ENCODE measurements at regions not wholly inside any gene's neighbourhood (a gene's known extent, or its start where the extent isn't known, plus 50 kb on each side); places are given as distances from the start of the nearest gene placed in this dataset.

- TF ChIP-seq BCL11A (IDR thresholded peaks at IDR 0.05; ENCODE audit: low read depth, low read length) (no peak), STAT1 (conservative IDR thresholded peaks at IDR 0.05) (no peak), IKZF2 (IDR thresholded peaks at IDR 0.05) (no peak), IRF4 (IDR thresholded peaks at IDR 0.05; ENCODE audit: low read depth, low read length) (no peak), MYB (IDR thresholded peaks at IDR 0.05; ENCODE audit: borderline replicate concordance, low read depth, low read length) (no peak), ZNF592 (IDR thresholded peaks at IDR 0.05) (no peak), CREM (IDR thresholded peaks at IDR 0.05; ENCODE audit: low read depth) (no peak), RBBP5 (conservative IDR thresholded peaks at IDR 0.05) (no peak), FOXM1 (IDR thresholded peaks at IDR 0.05; ENCODE audit: low read depth, low read length) (no peak), ZNF274 (IDR thresholded peaks at IDR 0.05; ENCODE audit: insufficient read depth, insufficient read length) (no peak), ZBTB33 (IDR thresholded peaks at IDR 0.05) (no peak), RB1 (IDR thresholded peaks at IDR 0.05; ENCODE audit: borderline replicate concordance) (no peak), MTA2 (IDR thresholded peaks at IDR 0.05; ENCODE audit: low read depth) (no peak), SIN3A (IDR thresholded peaks at IDR 0.05; ENCODE audit: low read depth, low read length) (no peak), SP1 (IDR thresholded peaks at IDR 0.05; ENCODE audit: low read depth, low read length) (no peak), SMC3 (IDR thresholded peaks at IDR 0.05; ENCODE audit: borderline replicate concordance, low read length) (no peak), CUX1 (IDR thresholded peaks at IDR 0.05; ENCODE audit: insufficient replicate concordance, low read depth, low read length) (no peak), SUZ12 (IDR thresholded peaks at IDR 0.05; ENCODE audit: unreplicated experiment) (no peak)
- Histone ChIP-seq H3K27ac (ENCODE audit: control insufficient read depth, insufficient read depth) (no peak overlapping the region), H3K79me2 (ENCODE audit: control insufficient read depth, insufficient read depth, low read length) (no peaks in the 10 kb centered on the region), H2AFZ (ENCODE audit: control insufficient read depth, low read depth, low read length) (no peak overlapping the region), H3K36me3 (ENCODE audit: control insufficient read depth in 2 of 2, insufficient read depth in 2 of 2, low read length in 1 of 2) (no peaks in the 10 kb centered on the region), H3K4me1 (ENCODE audit: control insufficient read depth, insufficient read depth, low read length) (no peaks in the 10 kb centered on the region), H3K9me3 (replicated peaks; ENCODE audit: control insufficient read depth, insufficient read depth, low read length) (no peaks in the 10 kb centered on the region), H3K9ac (ENCODE audit: control insufficient read depth, insufficient read depth, low read length) (no peak overlapping the region), H3K27me3 (replicated peaks in 1 of 2; ENCODE audit: control insufficient read depth in 2 of 2, insufficient read depth in 2 of 2, low read length in 1 of 2) (no peaks in the 10 kb centered on the region; a peak in 1 of 4 replicates), H3K4me3 (no peak overlapping the region), H4K20me1 (ENCODE audit: control insufficient read depth, insufficient read depth) (no peaks in the 10 kb centered on the region), H3K4me2 (ENCODE audit: control insufficient read depth, insufficient read depth) (no peak overlapping the region)
- in situ Hi-C loops (cut with MboI) (no loop called here), intact Hi-C loops (cut with micrococcal nuclease; ENCODE audit: unreplicated experiment) (no loop called here)
- ATAC-seq (no peak), DNase-seq (ENCODE audit: low read depth, low spot score) (no peak), FAIRE-seq (no peak)
- SMC1A ChIA-PET (ENCODE audit: uncharacterized antibody, unreplicated experiment): no interaction called here
- no TSS peak for BruUV-seq (replicated peaks)
- POLR2A ChIA-PET: no interaction called here
- RAD21 ChIA-PET (ENCODE audit: unreplicated experiment): no interaction called here
- CTCF ChIA-PET: no interaction called here
Observed at GRCh38 chr11:97355230-97355629, 965.4 kb downstream of the JRKL start.

Data from GM12878 (cell line).